IMR-90 (cell line): ENCODE measurements at regions not wholly inside any gene's neighbourhood (a gene's known extent, or its start where the extent isn't known, plus 50 kb on each side); places are given as distances from the start of the nearest gene placed in this dataset.

Source experiments
- ATAC-seq: fragments of 200-7000 bp; cut with Tn5 transposase; 2 replicates; pipeline ENCODE4 v1.9.1; 2020; ENCODE audit warnings: low read depth, mild to moderate bottlenecking, moderate library complexity
- BruUV-seq: library from RNA; stranded (reverse); fragments of 400-500 nt; replicated peaks from 2 replicates; lab custom pipeline; 2021; lab: Mats Ljungman, UMichigan
- CTCF ChIA-PET: fragments of 300-600 bp; formaldehyde crosslinking; extraction: SDS; loops from one replicate; lab custom pipeline; 2021; ENCODE audit warnings: antibody characterized with exemption; lab: Yijun Ruan, JAX
- POLR2A ChIA-PET: fragments of 300-600 bp; sonication (Branson Sonifier 250); formaldehyde crosslinking; loops from one replicate; lab custom pipeline; 2022; ENCODE audit warnings: antibody characterized with exemption; ENCODE audit not compliant: unreplicated experiment; lab: Charles Lee
- DNase-seq: peaks from one replicate; pipeline ENCODE4 v3.0.0; 2013
- H2AFZ ChIP-seq: replicated peaks from 2 replicates; pipeline ENCODE3; 2013; ENCODE audit warnings: low read length, mild to moderate bottlenecking; ENCODE audit not compliant: poor library complexity
- H2AK5ac ChIP-seq: 2 replicates; pipeline ENCODE4 v1.6.1; 2013; ENCODE audit warnings: low read depth, low read length, inconsistent platforms
- H2AK9ac ChIP-seq: replicated peaks from 2 replicates; pipeline ENCODE3; 2013; ENCODE audit warnings: mild to moderate bottlenecking, low read depth, low read length, moderate library complexity; ENCODE audit not compliant: poor library complexity
- H2BK120ac ChIP-seq: 2 replicates; pipeline ENCODE4 v1.6.1; 2013; ENCODE audit warnings: low read depth, low read length, inconsistent platforms
- H2BK15ac ChIP-seq: 3 replicates; pipeline ENCODE4 v1.6.1; 2013; ENCODE audit warnings: low read depth, low read length, inconsistent platforms
- H2BK20ac ChIP-seq: 2 replicates; pipeline ENCODE4 v1.6.1; 2013; ENCODE audit warnings: low read depth, mild to moderate bottlenecking, inconsistent platforms, low read length, moderate library complexity
- H2BK5ac ChIP-seq: 2 replicates; pipeline ENCODE4 v1.6.1; 2013; ENCODE audit warnings: mild to moderate bottlenecking, low read depth, low read length, inconsistent platforms; ENCODE audit not compliant: poor library complexity, severe bottlenecking
- H3K14ac ChIP-seq: replicated peaks from 2 replicates; pipeline ENCODE4 v1.6.1; 2013; ENCODE audit warnings: low read depth, low read length, inconsistent platforms
- H3K18ac ChIP-seq: 2 replicates; pipeline ENCODE4 v1.6.1; 2013; ENCODE audit warnings: low read depth, low read length, control low read depth
- H3K23ac ChIP-seq: 2 replicates; pipeline ENCODE4 v1.6.1; 2013; ENCODE audit warnings: low read depth, low read length, inconsistent platforms
- H3K27ac ChIP-seq: 2 replicates; pipeline ENCODE4 v1.5.1; 2013; ENCODE audit warnings: mild to moderate bottlenecking, control low read depth, low read length; ENCODE audit not compliant: insufficient read depth
- H3K27me3 ChIP-seq: 2 replicates; pipeline ENCODE4 v1.6.1; 2013; ENCODE audit warnings: low read length; ENCODE audit not compliant: control insufficient read depth, insufficient read depth
- H3K36me3 ChIP-seq: 2 replicates; pipeline ENCODE4 v1.6.1; 2013; ENCODE audit warnings: low read length, mixed read lengths; ENCODE audit not compliant: control insufficient read depth, insufficient read depth
- H3K4ac ChIP-seq: 2 replicates; pipeline ENCODE4 v1.6.1; 2013; ENCODE audit warnings: low read depth, low read length, inconsistent platforms
- H3K4me1 ChIP-seq: 2 replicates; pipeline ENCODE4 v1.6.1; 2013; ENCODE audit warnings: low read length, mixed read lengths; ENCODE audit not compliant: control insufficient read depth, insufficient read depth
- H3K4me2 ChIP-seq: 2 replicates; pipeline ENCODE4 v1.6.1; 2013; ENCODE audit warnings: low read depth, mild to moderate bottlenecking, control low read depth, low read length, moderate library complexity
- H3K4me3 ChIP-seq: 2 replicates; pipeline ENCODE4 v1.5.1; 2013; ENCODE audit warnings: low read depth, mild to moderate bottlenecking, control low read depth, low read length, moderate library complexity; ENCODE audit not compliant: insufficient read depth
- H3K56ac ChIP-seq: 2 replicates; pipeline ENCODE4 v1.6.1; 2013; ENCODE audit warnings: low read length, inconsistent platforms; ENCODE audit not compliant: insufficient read depth; ENCODE audit errors: extremely low read depth
- H3K79me1 ChIP-seq, 2 experiments: 2 replicates each; pipeline ENCODE4 v1.6.1; 2013; ENCODE audit warnings: low read length in 2 of 2, inconsistent platforms in 1 of 2, low read depth in 1 of 2
- H3K9ac ChIP-seq: 2 replicates; pipeline ENCODE4 v1.6.1; 2013; ENCODE audit warnings: low read depth, low read length, control low read depth
- H3K9me1 ChIP-seq: 2 replicates; pipeline ENCODE4 v1.6.1; 2013; ENCODE audit warnings: low read length, inconsistent platforms; ENCODE audit not compliant: insufficient read depth
- H3K9me3 ChIP-seq: 2 replicates; pipeline ENCODE4 v1.6.1; 2013; ENCODE audit warnings: low read length; ENCODE audit not compliant: control insufficient read depth, insufficient read depth
- H4K20me1 ChIP-seq: 2 replicates; pipeline ENCODE4 v1.6.1; 2013; ENCODE audit warnings: low read length, inconsistent platforms; ENCODE audit not compliant: insufficient read depth
- H4K5ac ChIP-seq: 2 replicates; pipeline ENCODE4 v1.6.1; 2013; ENCODE audit warnings: mild to moderate bottlenecking, low read depth, low read length, control low read depth
- H4K8ac ChIP-seq, 2 experiments: 2 replicates each; pipeline ENCODE4 v1.6.1; 2013; ENCODE audit warnings: low read depth in 2 of 2, low read length in 2 of 2, control low read depth in 1 of 2, inconsistent platforms in 1 of 2
- H4K91ac ChIP-seq: 2 replicates; pipeline ENCODE4 v1.6.1; 2013; ENCODE audit warnings: low read depth, low read length, inconsistent platforms; ENCODE audit not compliant: insufficient read depth
- BHLHE40 ChIP-seq: fragments of 150-350 bp; IDR thresholded peaks from 2 replicates; pipeline ENCODE4 v1.6.1; 2016; ENCODE audit warnings: mild to moderate bottlenecking, low read depth, low read length
- CEBPB ChIP-seq: IDR thresholded peaks from 2 replicates; pipeline ENCODE4 v1.6.1; 2012; ENCODE audit warnings: low read depth, low read length, improper control_type of control experiment
- CHD1 ChIP-seq: IDR thresholded peaks from 2 replicates; pipeline ENCODE4 v1.6.1; 2012; ENCODE audit warnings: low read depth, low read length, improper control_type of control experiment
- CTCF ChIP-seq: conservative IDR thresholded peaks from 2 replicates; pipeline ENCODE4 v1.5.1; 2012; ENCODE audit warnings: mild to moderate bottlenecking, low read depth, low read length, improper control_type of control experiment
- ELK1 ChIP-seq: fragments of 150-350 bp; IDR thresholded peaks from 2 replicates; pipeline ENCODE4 v1.6.1; 2016; ENCODE audit warnings: low read depth, mild to moderate bottlenecking, low read length, moderate library complexity, borderline replicate concordance
- FOS ChIP-seq: fragments of 150-350 bp; IDR thresholded peaks from 2 replicates; pipeline ENCODE4 v1.6.1; 2016; ENCODE audit warnings: low read depth, low read length
- MAFK ChIP-seq: IDR thresholded peaks from 2 replicates; pipeline ENCODE4 v1.6.1; 2012; ENCODE audit warnings: low read depth, low read length, improper control_type of control experiment
- MAZ ChIP-seq: IDR thresholded peaks from 2 replicates; pipeline ENCODE4 v1.6.1; 2012; ENCODE audit warnings: low read depth, mild to moderate bottlenecking, low read length, improper control_type of control experiment, moderate library complexity, borderline replicate concordance
- MXI1 ChIP-seq: IDR thresholded peaks from 2 replicates; pipeline ENCODE4 v1.6.1; 2012; ENCODE audit warnings: low read depth, mild to moderate bottlenecking, low read length, moderate library complexity, borderline replicate concordance
- NFE2L2 ChIP-seq: fragments of 150-350 bp; IDR thresholded peaks from 2 replicates; pipeline ENCODE4 v1.6.1; 2016; ENCODE audit warnings: low read depth, mild to moderate bottlenecking, low read length
- POLR2A ChIP-seq: IDR thresholded peaks from 2 replicates; pipeline ENCODE4 v1.6.1; 2012; ENCODE audit warnings: mild to moderate bottlenecking, low read depth, low read length
- RAD21 ChIP-seq: IDR thresholded peaks from 2 replicates; pipeline ENCODE4 v1.6.1; 2012; ENCODE audit warnings: low read length, improper control_type of control experiment
- RCOR1 ChIP-seq: IDR thresholded peaks from 2 replicates; pipeline ENCODE4 v1.6.1; 2012; ENCODE audit warnings: mild to moderate bottlenecking, low read length, improper control_type of control experiment; ENCODE audit not compliant: insufficient replicate concordance
- RFX5 ChIP-seq: IDR thresholded peaks from 2 replicates; pipeline ENCODE4 v1.8.0; 2012; ENCODE audit warnings: low read depth, mild to moderate bottlenecking, low read length, moderate library complexity
- SMC3 ChIP-seq: fragments of 150-350 bp; IDR thresholded peaks from 2 replicates; pipeline ENCODE4 v1.6.1; 2016; ENCODE audit warnings: low read depth, mild to moderate bottlenecking, antibody characterized with exemption, low read length, moderate library complexity
- USF2 ChIP-seq: fragments of 150-350 bp; IDR thresholded peaks from 2 replicates; pipeline ENCODE4 v1.6.1; 2017; ENCODE audit warnings: mild to moderate bottlenecking, antibody characterized with exemption, low read length, low read depth
- WGBS, 2 experiments: methylation state at CpG; one replicate each; pipeline versions ENCODE4 v1.1.5 to v1.1.7; 2013; ENCODE audit warnings: missing lambda C conversion rate in 2 of 2; ENCODE audit not compliant: insufficient read length in 1 of 2; ENCODE audit errors: extremely low coverage in 2 of 2; 5-methylcytosine and 5-hydroxymethylcytosine counted together
- dilution Hi-C: fragments of 300-500 bp; cut with HindIII; formaldehyde crosslinking; loops from one replicate; pipeline ENCODE4 v1.14.3; 2018; ENCODE audit warnings: low sequenced_read_pairs; ENCODE audit not compliant: unreplicated experiment
- in situ Hi-C: fragments of 300-500 bp; cut with MboI; formaldehyde crosslinking; loops from 3 replicates; pipeline ENCODE4 v1.14.3; 2019; ENCODE audit warnings: low sequenced_read_pairs, inconsistent platforms, mixed read lengths
- intact Hi-C: fragments of 100-400 bp; cut with micrococcal nuclease; formaldehyde crosslinking; loops from 2 replicates; pipeline ENCODE4 v1.10.0; 2022

- Histone ChIP-seq H3K9me1 (no peaks in the 10 kb centered on the region), H3K23ac (no peak overlapping the region), H3K9me3 (no peaks in the 10 kb centered on the region), H3K27ac (no peak overlapping the region), H2AFZ (no peak overlapping the region), H2BK20ac (no peak overlapping the region), H4K91ac (no peak overlapping the region), H3K4me1 (no peaks in the 10 kb centered on the region), H3K36me3 (no peaks in the 10 kb centered on the region), H3K4me3 (no peak overlapping the region), H3K79me1 (no peaks in the 10 kb centered on the region), H3K9ac (no peak overlapping the region), H4K20me1 (no peaks in the 10 kb centered on the region), H2BK15ac (no peak overlapping the region), H2BK5ac (no peak overlapping the region), H2AK9ac (no peak overlapping the region), H3K4me2 (no peak overlapping the region), H2BK120ac (no peak overlapping the region), H3K18ac (no peak overlapping the region), H3K56ac (no peak overlapping the region), H3K27me3 (peaks cover 1% of the 10 kb centered on the region; the same call in 1 of the 2 replicates), H3K14ac (no peak overlapping the region), H4K8ac (no peak overlapping the region), H4K5ac (no peak overlapping the region), H2AK5ac (no peak overlapping the region), H3K4ac (no peak overlapping the region)
- BruUV-seq = no TSS peak
- DNase-seq (no peak), ATAC-seq (no peak)
- ChIA-PET CTCF (no interaction called here), POLR2A (no interaction called here)
- dilution Hi-C loops (no loop called here), intact Hi-C loops (no loop called here), in situ Hi-C loops (no loop called here)
- TF ChIP-seq MAFK = no peak
- no peak for TF ChIP-seq ELK1
- no peak for TF ChIP-seq FOS
- TF ChIP-seq NFE2L2 = no peak
- no peak for TF ChIP-seq USF2
- TF ChIP-seq CHD1 = no peak
- no peak for TF ChIP-seq SMC3
- no peak for TF ChIP-seq CTCF
- TF ChIP-seq POLR2A = no peak
- TF ChIP-seq RAD21 = no peak
- no peak for TF ChIP-seq RCOR1
- TF ChIP-seq MXI1 = no peak
- TF ChIP-seq MAZ = no peak
- no peak for TF ChIP-seq RFX5
- TF ChIP-seq BHLHE40 = no peak
- no peak for TF ChIP-seq CEBPB
- WGBS, 2 experiments = 13% methylated on average over 1 of the region's 3 CpGs; no CpG with 5 or more reads in 1 of the 2 experiments
Measured at GRCh38 chr6:40735121-40735520, 148.0 kb upstream of the LRFN2 start.
